DND-41 (cell line): ENCODE measurements at regions not wholly inside any gene's neighbourhood (a gene's known extent, or its start where the extent isn't known, plus 50 kb on each side); places are given as distances from the start of the nearest gene placed in this dataset.
"Not testable (repeated sequence)": the region's sequence is repeated elsewhere in the genome, so short reads cannot be mapped to it uniquely, and the experiment has no call there.

Experiments used
- ATAC-seq: fragments of 200-7000 bp; cut with Tn5 transposase; 3 replicates; pipeline ENCODE4 v1.9.1; 2021; ENCODE audit warnings: low read depth; ENCODE audit not compliant: insufficient read depth
- DNase-seq: peaks from one replicate; pipeline ENCODE4 v3.0.0-alpha.2; 2020
- H2AFZ ChIP-seq: 2 replicates; pipeline ENCODE4 v1.6.0; 2012; ENCODE audit warnings: low read depth, low read length
- H3K27ac ChIP-seq: 2 replicates; pipeline ENCODE4 v1.5.1; 2012; ENCODE audit warnings: low read length, inconsistent platforms
- H3K27me3 ChIP-seq: fragments of 200-600 bp; sonication (generic); 2 replicates; pipeline ENCODE4 v1.6.0; 2012; ENCODE audit warnings: low read length, mild to moderate bottlenecking, inconsistent platforms; ENCODE audit not compliant: insufficient read depth, poor library complexity
- H3K36me3 ChIP-seq: 2 replicates; pipeline ENCODE4 v1.5.1; 2012; ENCODE audit warnings: low read length, inconsistent platforms; ENCODE audit not compliant: insufficient read depth
- H3K4me1 ChIP-seq: 2 replicates; pipeline ENCODE4 v1.5.1; 2012; ENCODE audit warnings: mild to moderate bottlenecking, low read length; ENCODE audit not compliant: insufficient read depth
- H3K4me2 ChIP-seq: 2 replicates; pipeline ENCODE4 v1.6.0; 2012; ENCODE audit warnings: mild to moderate bottlenecking, moderate library complexity, low read length, inconsistent platforms; ENCODE audit not compliant: insufficient read depth
- H3K4me3 ChIP-seq, 2 experiments: fragments of 200-600 bp in 1 of 2; shearing (Covaris generic) in 1 of 2; 2 replicates each; pipeline ENCODE4 v1.5.1; 2012 to 2016; ENCODE audit warnings: inconsistent platforms in 2 of 2, low read length in 2 of 2, mild to moderate bottlenecking in 2 of 2, low read depth in 1 of 2, moderate library complexity in 1 of 2
- H3K79me2 ChIP-seq: 2 replicates; pipeline ENCODE4 v1.6.0; 2012; ENCODE audit warnings: low read length, inconsistent platforms; ENCODE audit not compliant: insufficient read depth
- H3K9ac ChIP-seq: 2 replicates; pipeline ENCODE4 v1.6.0; 2012; ENCODE audit warnings: low read depth, mild to moderate bottlenecking, inconsistent platforms, low read length, moderate library complexity
- H3K9me3 ChIP-seq: 2 replicates; pipeline ENCODE4 v1.5.1; 2012; ENCODE audit warnings: low read length, moderate library complexity, mild to moderate bottlenecking, inconsistent platforms; ENCODE audit not compliant: insufficient read depth, severe bottlenecking
- H4K20me1 ChIP-seq: 2 replicates; pipeline ENCODE4 v1.6.0; 2012; ENCODE audit warnings: low read length; ENCODE audit not compliant: insufficient read depth
- CTCF ChIP-seq: IDR thresholded peaks from 2 replicates; pipeline ENCODE4 v1.5.1; 2012; ENCODE audit warnings: borderline replicate concordance, low read length, moderate library complexity, mild to moderate bottlenecking; ENCODE audit not compliant: poor library complexity, severe bottlenecking; ENCODE audit errors: extremely low read depth
- EZH2 ChIP-seq: IDR thresholded peaks from 3 replicates; pipeline ENCODE4 v1.6.1; 2012; ENCODE audit warnings: borderline replicate concordance, low read depth, mild to moderate bottlenecking, moderate library complexity, low read length, inconsistent platforms; ENCODE audit not compliant: severe bottlenecking

- Histone ChIP-seq H3K27ac (no peak overlapping the region), H2AFZ (no peak overlapping the region), H3K4me3 (no peak overlapping the region), H3K27me3 (no peaks in the 10 kb centered on the region), H3K4me1 (no peaks in the 10 kb centered on the region), H3K9ac (no peak overlapping the region), H3K9me3 (peaks cover 9% of the 10 kb centered on the region), H3K79me2 (no peaks in the 10 kb centered on the region), H3K36me3 (no peaks in the 10 kb centered on the region), H3K4me2 (no peak overlapping the region), H4K20me1 (no peaks in the 10 kb centered on the region)
- no peak for TF ChIP-seq EZH2
- TF ChIP-seq CTCF, result no peak
- ATAC-seq (no peak), DNase-seq (no peak)
Observed at GRCh38 chr11:87528752-87529151, 491.0 kb downstream of the TMEM135 start.

GRCh38 chr11:87523276-87523675 is 485.5 kb downstream of the TMEM135 start:
- Histone ChIP-seq H3K9me3 (peaks cover 7% of the 10 kb centered on the region), H3K79me2 (no peaks in the 10 kb centered on the region), H3K27ac (no peak overlapping the region), H3K4me1 (no peaks in the 10 kb centered on the region), H3K4me3 (no peak overlapping the region), H4K20me1 (no peaks in the 10 kb centered on the region), H3K4me2 (no peak overlapping the region), H3K36me3 (no peaks in the 10 kb centered on the region), H3K9ac (no peak overlapping the region), H3K27me3 (no peaks in the 10 kb centered on the region), H2AFZ (no peak overlapping the region)
- no peak for TF ChIP-seq CTCF
- no peak for TF ChIP-seq EZH2
- no peak for ATAC-seq
- no peak for DNase-seq

GRCh38 chr11:87518266-87518665 is 480.5 kb downstream of the TMEM135 start:
- Histone ChIP-seq H3K4me1 (no peaks in the 10 kb centered on the region), H3K9ac (no peak overlapping the region), H3K27ac (no peak overlapping the region), H3K27me3 (no peaks in the 10 kb centered on the region), H3K4me2 (no peak overlapping the region), H4K20me1 (no peaks in the 10 kb centered on the region), H3K36me3 (no peaks in the 10 kb centered on the region), H3K79me2 (no peaks in the 10 kb centered on the region), H2AFZ (no peak overlapping the region), H3K4me3 (no peak overlapping the region), H3K9me3 (no peaks in the 10 kb centered on the region)
- ATAC-seq, result no peak
- no peak for DNase-seq
- TF ChIP-seq EZH2 (no peak), CTCF (no peak)

GRCh38 chr11:87517351-87517750 is 479.6 kb downstream of the TMEM135 start:
- H3K79me2 ChIP-seq, result no peaks in the 10 kb centered on the region
- no peak overlapping the region for H3K4me3 ChIP-seq
- no peaks in the 10 kb centered on the region for H4K20me1 ChIP-seq
- no peaks in the 10 kb centered on the region for H3K4me1 ChIP-seq
- H3K36me3 ChIP-seq, result no peaks in the 10 kb centered on the region
- H2AFZ ChIP-seq, result no peak overlapping the region
- H3K27me3 ChIP-seq, result no peaks in the 10 kb centered on the region
- ATAC-seq (no peak), DNase-seq (no peak)
- TF ChIP-seq CTCF (no peak), EZH2 (no peak)
- H3K4me2 ChIP-seq, result no peak overlapping the region
- no peak overlapping the region for H3K9ac ChIP-seq
- H3K27ac ChIP-seq, result no peak overlapping the region
- no peaks in the 10 kb centered on the region for H3K9me3 ChIP-seq

DNA sequence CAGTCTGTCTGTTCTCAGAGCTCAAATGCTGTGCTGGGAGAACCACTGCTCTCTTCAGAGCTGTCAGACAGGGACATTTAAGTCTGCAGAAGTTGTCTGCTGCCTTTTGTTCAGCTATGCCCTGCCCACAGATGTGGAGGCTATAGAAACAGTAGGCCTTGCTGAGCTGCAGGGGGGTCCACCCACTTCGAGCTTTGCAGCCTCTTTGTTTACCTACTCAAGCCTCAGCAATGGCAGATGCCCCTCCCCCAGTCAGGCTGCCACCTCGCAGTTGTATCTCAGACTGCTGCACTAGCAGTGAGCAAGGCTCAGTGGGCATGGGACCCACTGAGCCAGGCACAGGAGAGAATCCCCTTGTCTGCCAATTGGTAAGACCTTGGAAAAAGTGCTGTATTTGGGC is 470.0 kb downstream of the TMEM135 start:
- not testable (repeated sequence) for H3K27me3 ChIP-seq, H3K4me2 ChIP-seq, ATAC-seq, H2AFZ ChIP-seq, H3K9me3 ChIP-seq, H3K79me2 ChIP-seq, H3K36me3 ChIP-seq, H3K4me1 ChIP-seq, H3K4me3 ChIP-seq, H4K20me1 ChIP-seq, DNase-seq, H3K9ac ChIP-seq, H3K27ac ChIP-seq
